ENCODE measurements at regions not wholly inside any gene's neighbourhood (a gene's known extent, or its start where the extent isn't known, plus 50 kb on each side); places are given as distances from the start of the nearest gene placed in this dataset.
"Not testable (repeated sequence)": the region's sequence is repeated elsewhere in the genome, so short reads cannot be mapped to it uniquely, and the experiment has no call there.

DNA sequence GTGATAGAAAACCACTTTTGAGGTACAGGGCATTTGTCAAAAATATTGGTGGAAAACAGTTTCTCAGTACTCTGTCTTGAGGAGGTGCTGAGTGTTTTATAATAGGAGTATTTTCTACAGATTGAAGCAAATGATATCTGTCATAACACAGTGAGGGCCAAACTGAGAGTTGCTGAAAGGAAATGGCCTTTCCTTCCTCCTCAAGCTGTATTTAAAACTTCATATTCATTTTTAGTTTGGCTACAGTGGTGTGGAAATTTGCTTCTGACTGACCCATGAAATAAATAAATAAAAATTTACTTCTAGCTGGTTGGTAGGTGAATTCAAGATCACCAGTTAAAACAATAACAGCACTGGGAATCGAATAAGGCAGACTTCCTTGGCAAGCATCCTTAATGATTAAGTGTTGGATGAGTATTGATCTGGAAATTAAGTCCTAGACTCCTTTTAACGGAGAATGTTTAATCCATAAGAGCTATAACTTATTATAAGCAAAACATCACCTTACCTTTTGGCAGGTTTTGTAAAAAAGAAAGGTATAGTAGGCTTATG, 828.6 kb upstream of the CITED2 start:
- DNase-seq = no peak

DNA sequence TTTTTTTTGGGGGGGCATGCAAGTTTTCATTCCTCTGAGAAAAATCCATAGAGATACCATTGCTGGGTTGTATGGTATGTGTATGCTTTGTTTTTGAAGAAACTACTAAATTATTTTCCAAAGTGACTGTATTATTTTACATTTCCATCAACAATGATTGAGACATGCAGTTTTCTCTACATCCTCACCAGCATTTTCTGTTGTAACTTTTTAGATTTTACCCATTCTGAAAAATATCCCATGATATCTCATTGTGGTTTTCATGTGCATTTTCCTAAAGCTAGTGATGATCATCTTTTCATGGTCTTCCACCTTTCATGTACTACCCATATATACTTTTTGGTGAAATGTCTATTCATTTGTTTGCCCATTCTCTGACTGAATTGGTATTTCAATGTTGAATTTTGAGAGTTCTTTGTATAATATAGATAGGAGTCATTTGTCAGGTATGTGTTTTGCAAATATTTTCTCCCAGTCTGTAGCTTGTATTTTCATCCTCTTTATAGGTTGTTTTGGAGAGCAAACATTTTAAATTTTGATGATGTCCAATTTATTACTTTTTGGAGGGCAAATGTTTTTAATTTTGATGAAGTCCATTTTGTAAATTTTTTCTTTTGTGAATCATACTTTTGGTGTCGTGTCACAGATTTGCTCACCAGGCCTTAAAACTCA, 827.5 kb upstream of the CITED2 start:
- no peak for DNase-seq

DNA sequence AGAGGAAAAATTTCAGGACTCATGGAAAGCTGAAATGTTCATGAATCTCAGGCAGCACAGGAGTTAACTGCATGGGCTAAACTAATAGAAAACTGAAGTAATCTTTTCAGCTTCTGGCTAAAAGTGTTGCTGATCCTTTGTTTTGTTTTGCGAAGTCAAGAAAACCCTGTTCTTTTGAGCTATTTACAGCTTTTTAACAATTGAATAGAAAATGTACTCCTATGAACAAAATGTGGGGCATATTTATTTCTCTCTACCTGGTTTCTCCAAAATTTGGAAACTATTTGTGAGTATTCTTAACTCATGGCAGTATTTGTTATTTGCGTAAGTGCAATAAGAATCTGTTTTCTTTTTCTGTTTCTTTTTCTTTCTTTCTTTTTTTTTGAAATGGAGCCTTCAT, 818.8 kb upstream of the CITED2 start:
- DNase-seq = no peak

DNA sequence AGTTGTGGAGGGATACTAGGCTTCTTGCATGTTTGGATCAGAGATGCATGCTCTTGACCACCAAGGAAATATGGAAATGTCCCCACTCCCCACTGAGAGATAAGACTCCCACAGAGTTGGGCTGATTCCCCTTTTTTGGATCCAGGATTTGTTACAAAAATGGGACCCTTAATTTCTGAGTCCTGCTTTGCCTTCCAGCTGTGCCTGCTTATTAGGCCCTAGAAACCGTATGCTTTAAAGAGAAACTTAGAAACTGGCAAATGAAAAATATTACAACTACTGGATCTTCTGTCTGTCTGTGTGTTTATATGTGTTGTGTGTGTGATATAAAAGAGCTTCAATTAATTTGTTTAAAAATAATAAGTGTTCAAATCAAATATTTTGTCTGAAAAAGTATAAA, 817.6 kb upstream of the CITED2 start:
- no peak for DNase-seq

DNA sequence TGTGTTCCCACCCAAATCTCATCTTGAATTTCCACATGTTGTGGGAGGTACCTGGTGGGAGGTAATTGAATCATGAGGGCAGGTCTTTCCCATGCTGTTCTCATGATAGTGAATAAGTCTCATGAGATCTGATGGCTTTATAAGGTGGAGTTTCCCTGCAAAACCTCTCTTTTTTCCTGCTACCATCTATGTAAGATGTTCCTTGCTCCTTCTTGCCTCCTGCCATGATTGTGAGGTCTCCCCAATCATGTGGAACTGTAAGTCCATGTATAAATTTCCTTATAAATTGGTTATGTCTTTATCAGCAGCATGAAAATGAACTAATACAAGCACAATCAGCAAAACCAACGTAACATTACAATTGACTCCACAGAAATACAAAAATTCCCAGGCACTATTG, 814.8 kb upstream of the CITED2 start:
- not testable (repeated sequence) for DNase-seq

DNA sequence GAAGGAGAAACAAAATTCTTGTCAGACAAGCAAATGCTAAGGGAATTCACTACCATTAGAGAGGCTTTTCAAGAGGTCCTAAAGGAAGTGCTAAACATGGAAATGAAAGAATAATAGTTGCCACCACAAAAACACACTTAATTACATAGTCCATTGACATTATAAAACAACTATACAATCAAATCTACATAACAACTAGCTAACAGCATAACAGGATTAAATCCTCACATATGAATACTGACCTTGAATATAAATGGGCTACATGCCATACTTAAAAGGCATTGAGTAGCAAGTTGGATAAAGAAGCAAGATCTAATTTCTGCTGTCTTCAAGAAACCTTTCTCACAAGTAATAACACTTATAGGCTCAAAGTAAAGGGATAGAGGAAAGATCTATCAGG, 811.5 kb upstream of the CITED2 start:
- no peak for DNase-seq

DNA sequence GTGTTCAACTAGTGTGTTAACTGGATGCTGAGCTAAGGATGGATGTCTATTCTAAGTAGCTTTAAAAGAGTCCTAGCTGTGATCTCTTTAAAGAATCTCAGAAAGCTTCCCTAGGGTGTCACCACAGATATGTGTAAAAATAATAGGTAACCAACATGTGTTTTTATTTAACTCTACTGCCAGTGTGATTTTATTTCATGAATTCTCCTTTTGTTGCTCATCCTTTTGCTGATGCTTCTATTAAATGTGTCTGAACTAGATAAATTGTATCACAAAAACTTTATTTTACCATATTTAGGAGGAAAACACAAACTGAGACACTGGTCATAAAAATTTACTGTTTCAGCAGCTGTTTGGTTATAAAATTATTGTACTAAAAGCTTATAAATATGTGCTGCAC, 809.4 kb upstream of the CITED2 start:
- no peak for DNase-seq

DNA sequence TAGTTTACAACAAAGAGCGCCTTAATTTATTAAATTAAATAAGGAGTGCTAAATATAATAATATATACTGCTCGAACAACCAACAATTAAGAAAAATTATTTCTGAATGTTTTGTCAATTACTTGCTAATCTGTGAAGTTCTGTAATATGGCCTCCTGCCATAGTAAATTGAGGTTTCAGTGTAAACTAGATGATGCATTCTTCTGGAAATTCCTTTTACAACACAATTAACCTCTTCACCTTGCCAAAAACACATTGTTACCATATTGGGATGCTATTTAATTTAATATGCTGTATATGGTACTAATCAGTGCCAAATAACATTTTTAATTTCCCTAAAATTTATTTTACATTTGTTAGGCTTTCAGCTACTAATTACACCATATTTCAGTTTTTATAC, 808.4 kb upstream of the CITED2 start:
- DNase-seq = no peak

DNA sequence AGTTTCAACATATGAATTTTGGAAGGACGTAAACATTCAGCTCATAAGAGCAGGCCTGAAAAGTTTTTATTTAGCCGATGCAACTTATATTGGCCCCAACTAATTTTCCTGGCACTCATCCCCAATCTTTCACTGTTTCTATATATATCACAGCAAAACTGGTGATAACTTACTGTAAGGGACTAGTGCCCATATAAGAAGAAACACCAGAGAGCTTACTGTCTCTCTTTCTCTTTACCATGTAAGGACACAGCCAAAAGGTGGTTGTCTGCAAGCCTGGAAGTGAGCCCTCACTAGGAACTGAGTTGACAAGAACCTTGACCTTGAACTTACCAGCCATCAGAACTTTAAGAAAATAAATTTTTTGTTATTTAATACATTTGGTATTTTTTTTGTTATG, 807.4 kb upstream of the CITED2 start:
- DNase-seq = no peak

DNA sequence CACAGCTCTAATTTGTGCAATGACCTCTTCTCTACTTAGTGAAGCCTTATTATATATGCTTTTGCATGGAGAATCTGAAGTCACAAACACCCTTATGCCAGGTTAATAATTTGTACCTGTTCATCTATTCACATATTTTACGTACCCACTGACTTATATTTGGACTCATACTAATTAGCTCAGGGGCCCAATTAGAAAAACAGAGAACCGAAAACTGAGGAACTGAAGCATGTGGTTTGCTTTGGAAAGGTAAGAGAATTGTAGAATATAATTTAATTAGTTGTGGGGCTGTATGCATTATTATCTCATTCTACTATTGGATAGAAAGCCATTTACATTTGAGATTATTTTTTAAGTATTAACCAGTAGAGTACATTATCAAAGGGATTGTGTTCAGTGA, 805.9 kb upstream of the CITED2 start:
- no peak for DNase-seq

DNA sequence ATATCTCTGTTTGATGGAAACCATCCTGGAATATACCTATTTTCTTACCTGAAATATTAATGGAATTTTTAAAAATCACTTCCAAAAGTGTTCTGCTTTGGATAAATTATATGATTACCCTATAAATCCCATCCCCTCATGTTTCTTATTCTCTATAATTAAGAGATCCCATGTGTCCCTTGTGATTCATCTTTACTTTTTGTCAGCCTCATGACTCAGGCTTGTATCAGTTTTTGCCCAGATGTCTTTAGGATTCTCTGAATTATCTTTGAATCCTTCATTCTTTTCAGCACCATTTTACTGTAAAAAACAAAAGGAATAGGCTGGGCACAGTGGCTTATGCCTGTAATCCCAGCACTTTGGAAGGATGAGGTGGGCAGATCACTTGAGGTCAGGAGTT, 804.5 kb upstream of the CITED2 start:
- DNase-seq = no peak

DNA sequence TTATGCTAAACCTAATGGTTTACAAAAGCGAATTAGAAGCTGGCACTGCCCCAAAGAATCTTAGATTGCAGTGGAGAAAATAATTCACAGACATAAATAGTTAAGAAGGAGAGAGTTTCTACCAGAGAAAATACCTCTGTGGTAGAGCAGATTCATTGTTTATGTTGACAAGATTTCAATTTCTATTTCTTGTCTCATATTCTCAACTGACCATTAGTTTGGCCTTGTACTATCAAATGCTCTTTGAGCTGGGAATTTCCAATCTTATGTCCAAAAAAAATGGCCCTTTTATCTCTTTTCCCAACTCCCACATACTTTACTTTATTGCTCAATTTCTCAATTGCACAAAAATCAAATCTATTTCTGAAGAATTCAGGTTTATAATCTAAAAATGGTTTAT, 804.1 kb upstream of the CITED2 start:
- no peak for DNase-seq

DNA sequence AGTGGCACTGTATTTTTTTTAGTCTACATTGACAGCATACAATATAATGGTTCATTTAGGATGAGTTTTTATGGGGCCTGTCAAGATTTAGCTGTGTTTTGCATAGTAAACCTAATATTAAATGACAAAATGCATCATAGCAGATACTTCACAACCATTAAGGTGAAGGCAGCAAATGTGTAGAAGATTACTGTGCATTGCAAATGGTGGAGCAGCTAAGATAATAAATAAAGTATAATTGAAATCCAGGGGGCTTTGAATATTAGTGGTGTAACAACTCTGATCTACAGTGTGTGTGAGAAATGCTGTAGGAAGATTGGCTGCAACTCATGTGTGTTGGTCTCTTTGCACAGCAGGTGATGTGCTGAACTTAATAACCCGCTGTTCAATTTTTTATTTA, 801.9 kb upstream of the CITED2 start:
- DNase-seq = no peak

DNA sequence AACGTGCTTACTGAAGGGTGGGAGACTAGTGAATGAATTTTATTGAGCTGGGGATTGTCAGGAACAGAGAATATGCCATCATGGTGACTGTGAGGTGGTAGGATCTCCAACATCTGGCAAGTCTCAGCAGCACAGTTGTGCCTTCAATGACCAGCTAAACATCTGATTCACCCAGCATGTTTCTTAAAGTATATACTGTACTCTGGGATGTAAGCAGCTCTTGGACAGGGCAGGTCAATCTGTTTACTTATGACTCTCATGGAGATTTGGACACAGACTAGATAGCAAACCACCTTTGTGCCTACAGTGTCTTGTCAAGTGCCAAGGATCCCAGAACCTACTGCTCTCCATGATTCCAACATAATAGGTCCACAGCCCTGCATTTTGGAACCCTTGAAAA, 801.0 kb upstream of the CITED2 start:
- no peak for DNase-seq

DNA sequence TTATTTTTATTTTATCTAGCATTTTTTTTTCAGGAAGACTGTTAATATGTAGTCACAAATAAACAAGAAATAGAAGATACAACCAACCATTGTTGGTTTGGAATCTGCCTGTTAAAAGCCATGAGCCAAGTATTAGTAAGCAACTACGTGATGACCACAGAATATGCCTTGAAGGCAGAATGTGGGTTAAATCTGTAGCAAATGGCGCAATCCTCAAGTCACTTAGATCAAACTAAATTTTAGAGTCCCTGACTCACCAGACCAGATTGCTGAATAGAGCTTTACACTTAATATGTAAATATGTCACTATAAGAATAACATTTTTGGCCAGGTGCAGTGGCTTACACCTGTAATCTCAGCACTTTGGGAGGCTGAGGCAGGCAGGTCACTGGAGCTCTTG, 800.1 kb upstream of the CITED2 start:
- DNase-seq = no peak

DNA sequence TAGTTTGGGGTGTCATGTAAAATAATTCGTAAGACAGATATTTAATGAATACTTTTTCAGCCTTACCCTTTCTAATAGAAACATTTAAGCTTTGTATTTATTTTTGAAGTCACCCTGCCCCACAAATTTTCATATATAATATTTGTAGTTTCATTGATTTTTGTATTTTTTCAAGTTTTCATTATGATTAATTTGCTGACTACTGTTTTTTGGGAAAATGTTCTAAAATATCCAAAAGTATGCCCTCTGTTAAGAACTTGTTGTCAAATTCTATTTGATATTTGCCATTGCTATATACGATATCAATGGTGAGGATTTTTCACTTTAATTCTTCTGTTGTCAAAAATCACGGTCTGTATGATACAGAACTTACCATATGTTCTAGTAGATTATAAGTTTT, 793.9 kb upstream of the CITED2 start:
- DNase-seq = no peak

DNA sequence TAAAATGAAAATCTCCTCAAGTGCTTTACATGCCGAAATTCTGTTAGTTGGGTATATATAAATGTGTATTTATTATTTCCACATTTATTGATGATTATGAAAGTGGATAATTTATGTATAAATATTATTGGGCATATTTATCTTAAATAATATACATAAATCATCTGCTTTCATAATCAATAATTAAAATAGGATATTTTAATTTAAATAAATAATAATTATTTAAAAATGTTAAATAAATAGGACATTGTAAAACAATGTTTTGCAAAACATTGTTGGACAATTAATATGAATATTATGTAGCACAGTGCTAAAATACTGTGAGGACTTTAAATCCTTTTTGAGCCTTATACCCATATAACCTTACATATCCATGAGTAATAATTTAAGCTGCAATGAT, 786.5 kb upstream of the CITED2 start:
- no peak for DNase-seq

DNA sequence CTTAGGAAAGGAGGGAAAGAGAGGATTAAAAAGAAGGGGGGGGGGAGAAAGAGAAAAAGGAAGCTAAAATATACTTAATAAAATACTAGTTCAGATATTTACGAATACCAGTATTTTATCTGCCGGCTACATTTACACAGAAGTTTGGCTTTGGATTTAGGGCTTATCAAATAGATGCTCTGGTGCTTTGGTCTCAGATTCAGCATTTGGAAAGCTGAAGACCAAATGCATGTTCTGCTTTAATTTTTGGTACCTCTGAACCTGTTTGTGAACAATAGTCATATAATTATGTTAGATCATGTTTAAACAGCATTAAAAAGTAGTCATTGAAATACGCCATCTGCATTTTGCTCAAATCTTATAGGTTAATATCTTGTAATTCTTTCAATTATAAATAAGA, 786.0 kb upstream of the CITED2 start:
- no peak for DNase-seq

DNA sequence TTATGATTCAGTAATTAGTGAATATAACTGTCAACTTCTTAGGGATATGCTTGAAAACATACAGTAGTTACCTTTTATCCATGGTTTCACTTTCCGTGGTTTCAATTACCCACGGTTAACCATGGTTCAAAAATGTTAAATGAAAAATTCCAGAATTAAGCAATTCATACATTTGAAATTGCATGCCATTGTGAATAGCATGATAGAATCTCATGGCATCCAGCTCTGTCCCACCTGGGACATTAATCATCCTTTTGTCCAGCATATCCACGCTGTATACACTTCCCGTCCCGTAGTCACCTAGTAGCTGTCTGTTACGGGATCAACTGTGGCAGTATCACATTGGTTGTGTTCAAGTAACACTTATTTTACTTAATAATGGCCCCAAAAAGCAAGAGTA, 781.7 kb upstream of the CITED2 start:
- no peak for DNase-seq

DNA sequence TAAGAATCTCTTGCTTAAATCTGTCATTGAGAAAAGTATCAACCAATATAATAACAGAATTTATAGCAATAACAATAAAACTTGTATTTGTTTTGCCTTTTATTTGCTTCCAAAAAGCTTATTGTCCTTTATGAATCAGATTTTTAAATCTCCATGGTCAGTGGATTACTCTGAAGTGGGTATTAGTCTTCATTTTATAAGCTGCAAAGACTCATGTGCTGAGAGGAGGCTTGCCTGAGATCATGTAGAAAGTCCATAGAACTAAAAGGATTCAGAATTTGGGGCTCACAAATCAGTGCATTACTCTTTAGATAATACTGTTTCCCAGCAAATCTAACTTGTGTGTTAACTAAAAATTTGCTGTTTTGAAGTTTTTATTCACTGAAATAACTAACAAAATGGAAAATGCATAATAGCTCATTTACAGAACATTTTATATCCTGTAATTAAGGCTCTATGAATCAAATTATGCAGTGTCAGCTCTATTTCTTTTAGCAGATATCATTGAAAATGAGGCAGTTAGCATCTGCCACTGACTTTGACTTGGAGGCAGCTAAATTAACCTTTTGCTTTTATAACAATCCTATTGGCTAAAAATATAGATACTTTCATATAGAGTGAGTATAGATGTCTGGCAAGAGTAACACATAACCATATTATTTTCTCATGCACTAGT, 781.1 kb upstream of the CITED2 start:
- DNase-seq = no peak

DNA sequence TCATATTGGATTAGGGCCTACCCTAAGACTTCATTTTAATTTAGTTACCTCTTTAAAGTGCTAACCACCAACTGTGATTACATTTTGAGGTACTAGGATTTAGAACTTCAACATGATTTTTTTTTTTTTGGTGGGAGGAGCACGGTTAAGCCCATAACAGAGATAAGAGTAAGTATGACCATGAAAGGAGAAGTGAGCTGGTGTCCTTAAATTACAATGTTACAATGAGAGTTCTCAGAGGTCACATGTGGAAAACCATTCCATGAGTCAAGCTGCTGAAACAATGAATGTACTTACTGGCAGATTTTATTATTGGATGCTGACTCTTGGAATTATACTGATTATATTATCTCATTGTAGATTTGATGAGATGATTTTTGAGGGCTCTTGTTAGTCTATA, 779.3 kb upstream of the CITED2 start:
- no peak for DNase-seq

DNA sequence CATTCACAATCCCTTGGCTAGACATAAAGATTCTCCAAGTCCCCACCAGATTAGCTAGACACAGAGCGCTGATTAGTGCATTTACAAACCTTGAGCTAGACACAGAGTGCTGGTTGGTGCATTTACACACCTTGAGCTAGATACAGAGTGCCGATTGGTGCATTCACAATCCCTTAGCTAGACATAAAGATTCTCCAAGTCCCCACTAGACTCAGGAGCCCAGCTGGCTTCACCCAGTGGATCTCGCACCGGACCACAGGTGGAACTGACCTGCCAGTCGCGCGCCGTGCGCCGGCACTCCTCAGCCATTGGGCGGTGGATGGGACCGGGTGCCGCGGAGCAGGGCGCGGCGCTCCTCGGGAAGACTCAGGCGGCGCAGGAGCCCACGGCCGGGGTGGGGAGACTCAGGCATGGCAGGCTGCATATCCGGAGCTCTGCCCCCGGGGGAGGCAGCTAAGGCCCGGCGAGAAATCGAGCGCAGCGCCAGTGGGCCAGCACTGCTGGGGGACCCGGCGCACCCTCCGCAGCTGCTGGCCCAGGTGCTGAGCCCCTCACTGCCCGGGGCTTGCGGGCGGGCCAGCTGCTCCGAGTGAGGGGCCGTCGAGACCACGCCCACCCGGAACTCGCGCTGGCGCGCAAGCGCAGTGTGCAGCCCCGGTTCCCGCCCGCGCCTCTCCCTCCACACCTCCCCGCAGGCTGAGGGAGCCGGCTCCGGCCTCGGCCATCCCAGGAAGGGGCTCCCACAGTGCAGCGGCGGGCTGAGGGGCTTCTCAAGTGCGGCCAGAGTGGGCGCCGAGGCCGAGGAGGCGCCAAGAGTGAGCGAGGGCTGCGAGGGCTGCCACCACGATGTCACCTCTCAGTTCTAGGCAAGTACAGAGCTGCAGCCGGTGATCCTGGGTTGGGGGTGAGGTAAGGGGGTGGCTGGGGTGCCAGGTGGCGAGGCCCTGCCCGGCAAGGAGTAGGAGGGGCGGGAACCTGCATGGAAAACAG, 773.7 kb upstream of the CITED2 start:
- not testable (repeated sequence) for DNase-seq

DNA sequence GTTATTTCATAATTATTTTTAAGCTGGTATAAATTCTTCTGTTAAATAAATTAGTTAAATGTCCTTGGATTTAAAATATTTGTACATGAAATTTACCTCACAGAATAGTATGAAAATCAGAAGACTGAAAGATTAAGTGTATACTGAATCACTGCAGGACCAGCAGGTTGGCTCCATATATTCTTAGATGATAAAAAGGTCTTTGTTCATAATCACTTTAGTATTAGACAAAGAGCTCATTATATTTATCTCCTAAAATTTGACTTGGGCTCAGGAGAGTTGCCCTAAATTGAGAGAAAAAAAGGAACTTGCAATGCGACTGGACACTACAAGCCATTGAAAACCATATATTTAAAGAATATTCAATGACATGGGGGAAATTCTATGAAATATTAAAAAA, 766.4 kb upstream of the CITED2 start:
- no peak for DNase-seq
